TTC549 (cell line): ENCODE measurements at regions not wholly inside any gene's neighbourhood (a gene's known extent, or its start where the extent isn't known, plus 50 kb on each side); places are given as distances from the start of the nearest gene placed in this dataset.
"Not testable (repeated sequence)": the region's sequence is repeated elsewhere in the genome, so short reads cannot be mapped to it uniquely, and the experiment has no call there.

Source experiments
- FAIRE-seq: peaks from 2 replicates; lab custom pipeline; 2012; peaks lifted over from hg19 to GRCh38; lab: Jason Lieb, UNC

DNA sequence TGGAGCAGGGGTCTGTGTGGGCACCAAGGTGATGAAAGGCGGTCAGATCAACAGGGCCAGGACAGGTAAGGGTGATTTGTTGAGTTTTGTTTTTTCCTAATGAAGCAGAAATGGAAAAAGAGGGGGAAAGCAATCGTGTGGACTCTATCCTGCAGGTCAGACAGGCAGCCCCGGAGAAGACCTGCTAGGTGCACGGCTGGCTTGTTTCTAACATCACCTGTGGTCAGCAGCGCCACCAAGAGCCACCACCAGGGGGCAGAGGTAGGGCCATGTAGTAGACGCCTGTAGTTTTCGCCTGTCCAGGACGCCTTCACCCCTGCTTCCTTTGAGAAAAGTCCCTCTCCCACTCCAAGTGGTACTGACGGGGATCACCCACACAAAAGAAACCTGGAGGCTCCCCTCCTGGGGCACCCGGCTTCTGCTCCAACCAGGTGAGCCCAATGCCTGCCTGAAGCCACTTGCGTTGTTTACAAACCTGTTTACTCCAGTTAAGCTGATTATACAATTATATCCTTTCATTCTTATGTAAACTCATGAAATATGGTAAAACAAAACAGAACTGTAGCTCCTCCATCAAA, 54.2 kb upstream of the SEC14L1 start:
- FAIRE-seq: no peak

DNA sequence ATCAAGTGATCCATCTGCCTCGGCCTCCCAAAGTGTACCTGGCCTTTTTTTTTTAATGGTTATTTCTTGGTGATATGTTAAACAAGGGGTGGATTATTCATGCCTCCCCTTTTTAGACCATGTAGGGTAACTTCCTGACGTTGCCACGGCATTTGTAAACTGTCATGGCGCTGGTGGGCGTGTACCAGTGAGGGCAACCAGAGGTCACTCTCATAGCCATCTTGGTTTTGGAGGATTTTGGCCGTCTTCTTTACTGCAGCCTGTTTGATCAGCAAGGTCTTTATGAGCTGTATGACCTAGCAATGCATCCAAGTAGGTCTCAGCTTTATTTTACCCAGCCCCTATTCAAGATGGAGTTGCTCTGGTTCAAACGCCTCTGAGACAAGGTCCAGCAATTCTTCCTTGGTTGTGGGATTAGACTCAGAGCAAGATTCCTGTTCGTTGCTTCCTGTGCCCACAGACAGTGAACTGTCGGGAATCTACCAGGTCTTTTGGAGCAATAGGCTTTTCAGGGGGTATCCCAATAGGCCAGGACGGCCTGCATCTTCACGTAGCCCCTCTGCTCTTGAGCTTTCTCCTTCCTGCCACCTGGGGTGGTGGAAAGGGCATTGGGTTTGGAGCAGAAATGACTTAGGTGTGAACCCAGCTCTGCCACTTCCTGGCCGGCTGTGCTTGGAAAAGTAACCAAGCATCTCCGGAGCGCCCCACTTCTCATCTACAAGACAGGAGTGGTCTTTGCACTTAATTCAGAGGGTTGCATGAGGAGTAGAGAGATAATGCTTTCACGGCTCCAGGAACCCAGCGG, 52.9 kb upstream of the SEC14L1 start:
- no peak for FAIRE-seq

DNA sequence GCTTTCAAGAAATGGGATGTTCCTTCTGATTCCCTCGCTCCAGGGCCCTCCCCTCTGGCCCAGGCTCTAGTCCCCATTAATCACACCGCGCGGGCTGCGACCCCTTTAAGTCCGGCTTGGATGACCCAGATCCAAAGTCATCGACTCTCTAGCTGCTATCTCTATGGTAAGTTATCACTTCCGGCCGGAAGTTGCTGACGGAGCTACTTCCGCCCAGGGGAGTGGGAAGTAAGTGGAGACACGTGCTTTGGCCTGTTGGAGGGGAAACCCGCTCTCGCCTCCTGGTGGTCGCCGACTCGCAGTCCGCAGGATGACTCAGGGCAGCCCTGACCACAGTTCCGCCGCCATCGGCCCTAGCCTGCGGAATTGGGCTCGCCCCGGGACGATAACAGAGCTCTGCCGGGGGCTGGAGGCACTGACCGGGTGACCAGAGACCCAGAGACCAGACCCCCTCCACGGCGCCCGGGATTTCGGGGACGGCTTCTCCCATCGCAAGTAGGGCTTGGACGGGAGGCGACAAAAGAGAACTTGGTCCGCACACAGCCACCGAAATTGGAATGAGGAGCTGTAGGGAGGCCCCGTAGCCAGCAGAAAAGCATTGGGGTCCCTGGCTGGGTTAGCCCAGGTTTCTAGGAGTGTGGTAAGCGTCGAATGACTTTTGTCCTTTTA, 52.2 kb upstream of the SEC14L1 start:
- FAIRE-seq: no peak

DNA sequence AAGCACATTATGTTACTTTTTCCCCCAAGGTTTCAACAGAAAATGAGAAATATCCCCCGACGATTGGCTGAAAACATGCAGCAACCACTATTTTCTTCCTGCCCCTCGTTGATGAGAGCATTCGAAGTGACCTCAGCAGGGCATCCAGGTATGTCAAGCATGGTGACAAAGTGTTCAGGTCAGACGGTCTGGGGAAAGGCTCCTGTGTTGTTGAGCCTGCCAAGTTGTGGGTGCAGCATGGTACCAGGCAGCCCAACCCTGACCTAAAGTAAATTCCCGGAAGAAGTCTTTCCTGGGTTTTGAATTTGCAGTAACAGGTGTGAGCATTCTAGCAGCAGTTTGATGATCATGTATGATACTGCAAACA, 51.7 kb upstream of the SEC14L1 start:
- FAIRE-seq: no peak

DNA sequence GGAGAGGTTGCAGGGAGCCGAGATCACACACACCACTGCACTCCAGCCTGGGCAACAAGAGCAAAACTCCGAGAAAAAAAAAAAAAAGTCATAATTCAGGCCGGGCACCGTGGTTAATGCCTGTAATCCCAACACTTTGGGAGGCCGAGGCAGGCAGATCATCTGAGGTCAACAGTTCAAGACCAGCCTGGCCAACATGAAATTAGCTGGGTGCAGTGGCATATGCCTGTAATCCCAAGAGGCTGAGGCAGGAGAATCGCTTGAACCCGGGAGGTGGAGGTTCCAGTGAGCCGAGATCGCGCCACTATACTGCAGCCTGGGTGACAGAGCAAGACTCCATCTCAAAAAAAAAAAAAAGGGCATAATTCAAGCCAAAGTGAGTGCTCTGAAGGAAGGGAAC, 50.8 kb upstream of the SEC14L1 start:
- not testable (repeated sequence) for FAIRE-seq

DNA sequence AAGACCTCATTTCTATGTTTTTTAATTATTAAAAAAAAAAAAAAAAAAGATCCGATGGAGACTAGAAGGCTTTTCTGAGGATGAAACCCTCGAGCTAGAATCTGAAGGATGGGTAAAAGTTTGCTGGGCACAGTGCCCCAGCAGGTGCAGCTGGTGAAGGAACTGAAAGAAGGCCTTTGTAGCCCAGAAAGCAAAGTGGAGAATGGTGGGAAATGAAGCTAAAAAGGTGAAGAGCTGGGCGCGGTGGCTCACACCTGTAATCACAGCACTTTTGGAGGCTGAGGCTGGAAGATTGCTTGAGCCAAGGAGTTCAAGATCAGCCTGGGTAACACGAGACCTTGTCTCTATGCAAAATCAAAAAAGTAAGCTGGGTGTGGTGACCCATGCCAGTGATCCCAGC, 50.3 kb upstream of the SEC14L1 start:
- FAIRE-seq: no peak
